Astrocyte (in vitro differentiated cells and primary cell): ENCODE measurements at regions not wholly inside any gene's neighbourhood (a gene's known extent, or its start where the extent isn't known, plus 50 kb on each side); places are given as distances from the start of the nearest gene placed in this dataset.

Experiments
- EZH2 ChIP-seq: IDR thresholded peaks from 2 replicates; pipeline ENCODE4 v1.6.1; 2012; ENCODE audit warnings: mild to moderate bottlenecking, low read length, inconsistent platforms; ENCODE audit not compliant: insufficient read depth
- TF ChIP-seq, protein P1 (sequence below): IDR thresholded peaks from 2 replicates; pipeline ENCODE4 v1.5.1; 2011; ENCODE audit warnings: low read depth, mild to moderate bottlenecking, inconsistent platforms, low read length, moderate library complexity; ENCODE audit not compliant: insufficient read depth

- TF ChIP-seq, protein P1, sequence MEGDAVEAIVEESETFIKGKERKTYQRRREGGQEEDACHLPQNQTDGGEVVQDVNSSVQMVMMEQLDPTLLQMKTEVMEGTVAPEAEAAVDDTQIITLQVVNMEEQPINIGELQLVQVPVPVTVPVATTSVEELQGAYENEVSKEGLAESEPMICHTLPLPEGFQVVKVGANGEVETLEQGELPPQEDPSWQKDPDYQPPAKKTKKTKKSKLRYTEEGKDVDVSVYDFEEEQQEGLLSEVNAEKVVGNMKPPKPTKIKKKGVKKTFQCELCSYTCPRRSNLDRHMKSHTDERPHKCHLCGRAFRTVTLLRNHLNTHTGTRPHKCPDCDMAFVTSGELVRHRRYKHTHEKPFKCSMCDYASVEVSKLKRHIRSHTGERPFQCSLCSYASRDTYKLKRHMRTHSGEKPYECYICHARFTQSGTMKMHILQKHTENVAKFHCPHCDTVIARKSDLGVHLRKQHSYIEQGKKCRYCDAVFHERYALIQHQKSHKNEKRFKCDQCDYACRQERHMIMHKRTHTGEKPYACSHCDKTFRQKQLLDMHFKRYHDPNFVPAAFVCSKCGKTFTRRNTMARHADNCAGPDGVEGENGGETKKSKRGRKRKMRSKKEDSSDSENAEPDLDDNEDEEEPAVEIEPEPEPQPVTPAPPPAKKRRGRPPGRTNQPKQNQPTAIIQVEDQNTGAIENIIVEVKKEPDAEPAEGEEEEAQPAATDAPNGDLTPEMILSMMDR = no peak
- no peak for TF ChIP-seq EZH2
Measured at GRCh38 chr2:39930175-39930917, 151.3 kb upstream of the THUMPD2 start.
